Stimulated activated effector memory CD8-positive, alpha-beta T cell treated with anti-CD3 and anti-CD28 coated beads, Interleukin-12 subunit alpha, Interleukin-12 subunit beta, amount 100 ng/mL, for 72 hours (primary cell): ENCODE measurements at regions not wholly inside any gene's neighbourhood (a gene's known extent, or its start where the extent isn't known, plus 50 kb on each side); places are given as distances from the start of the nearest gene placed in this dataset.
"Not testable (repeated sequence)": the region's sequence is repeated elsewhere in the genome, so short reads cannot be mapped to it uniquely, and the experiment has no call there.

Source experiments
- ATAC-seq: fragments of 150-1000 bp; cut with Tn5 transposase; 2 replicates; pipeline ENCODE4 v1.10.0; 2021
- DNase-seq, 2 donors: peaks; one replicate each; pipeline ENCODE4 v3.0.0; 2021 to 2022; ENCODE audit warnings: low spot score in 2 of 2
- H3K27ac Mint-ChIP-seq: one replicate; pipeline ENCODE4 v1.8.0; 2022; ENCODE audit warnings: mild to moderate bottlenecking, mixed read lengths
- H3K36me3 Mint-ChIP-seq: one replicate; pipeline ENCODE4 v1.8.0; 2022; ENCODE audit warnings: mild to moderate bottlenecking, mixed read lengths
- H3K4me1 Mint-ChIP-seq: one replicate; pipeline ENCODE4 v1.8.0; 2022; ENCODE audit warnings: mixed read lengths
- H3K4me3 Mint-ChIP-seq: one replicate; pipeline ENCODE4 v1.8.0; 2022; ENCODE audit warnings: mild to moderate bottlenecking, mixed read lengths
- H3K9me3 Mint-ChIP-seq: one replicate; pipeline ENCODE4 v1.8.0; 2022; ENCODE audit warnings: mixed read lengths

GRCh38 chr1:218896202-218896601 is 277.5 kb upstream of the LYPLAL1 start:
- H3K4me3 Mint-ChIP-seq = no peak overlapping the region

GRCh38 chr1:218898921-218899320 is 274.8 kb upstream of the LYPLAL1 start:
- no peak overlapping the region for H3K27ac Mint-ChIP-seq
- H3K9me3 Mint-ChIP-seq = peaks cover 5% of the 10 kb centered on the region
- ATAC-seq (no peak), DNase-seq (no peak)
- no peak overlapping the region for H3K4me3 Mint-ChIP-seq
- no peaks in the 10 kb centered on the region for H3K4me1 Mint-ChIP-seq
- no peaks in the 10 kb centered on the region for H3K36me3 Mint-ChIP-seq

More at GRCh38 chr1:218896202-218896601, 277.5 kb upstream of the LYPLAL1 start:
- H3K27ac Mint-ChIP-seq = no peak overlapping the region
- no peak for DNase-seq
- no peaks in the 10 kb centered on the region for H3K4me1 Mint-ChIP-seq
- ATAC-seq = no peak
- H3K36me3 Mint-ChIP-seq = no peaks in the 10 kb centered on the region
- no peaks in the 10 kb centered on the region for H3K9me3 Mint-ChIP-seq

- Mint-ChIP-seq H3K4me3 (no peak overlapping the region), H3K27ac (no peak overlapping the region), H3K4me1 (no peaks in the 10 kb centered on the region), H3K36me3 (no peaks in the 10 kb centered on the region), H3K9me3 (peaks cover 5% of the 10 kb centered on the region)
- DNase-seq = no peak
- ATAC-seq = no peak
These were observed 273.1 kb upstream of the LYPLAL1 start for GRCh38 chr1:218900615-218901014.

- H3K4me3 Mint-ChIP-seq = no peak overlapping the region
- no peaks in the 10 kb centered on the region for H3K36me3 Mint-ChIP-seq
- no peak overlapping the region for H3K27ac Mint-ChIP-seq
- no peak for DNase-seq
- peaks cover 9% of the 10 kb centered on the region for H3K9me3 Mint-ChIP-seq
- no peaks in the 10 kb centered on the region for H3K4me1 Mint-ChIP-seq
- ATAC-seq = no peak
These were observed 269.3 kb upstream of the LYPLAL1 start for GRCh38 chr1:218904416-218904815.

GRCh38 chr1:218916720-218917119 is 257.0 kb upstream of the LYPLAL1 start:
- ATAC-seq (no peak), DNase-seq (no peak)
- no peak overlapping the region for H3K4me3 Mint-ChIP-seq
- no peaks in the 10 kb centered on the region for H3K4me1 Mint-ChIP-seq
- H3K9me3 Mint-ChIP-seq = peaks cover 6% of the 10 kb centered on the region
- no peaks in the 10 kb centered on the region for H3K36me3 Mint-ChIP-seq
- no peak overlapping the region for H3K27ac Mint-ChIP-seq

GRCh38 chr1:218917656-218918055 is 256.0 kb upstream of the LYPLAL1 start:
- no peaks in the 10 kb centered on the region for H3K36me3 Mint-ChIP-seq
- no peak overlapping the region for H3K27ac Mint-ChIP-seq
- peaks cover 6% of the 10 kb centered on the region for H3K9me3 Mint-ChIP-seq
- DNase-seq (no peak), ATAC-seq (no peak)
- H3K4me1 Mint-ChIP-seq = no peaks in the 10 kb centered on the region
- H3K4me3 Mint-ChIP-seq = no peak overlapping the region

GRCh38 chr1:218925777-218926176 is 247.9 kb upstream of the LYPLAL1 start:
- Mint-ChIP-seq H3K36me3 (no peaks in the 10 kb centered on the region), H3K27ac (no peak overlapping the region), H3K4me3 (no peak overlapping the region)

GRCh38 chr1:218926631-218927030 is 247.0 kb upstream of the LYPLAL1 start:
- H3K36me3 Mint-ChIP-seq = no peaks in the 10 kb centered on the region
- ATAC-seq (no peak), DNase-seq (no peak)
- peaks cover 10% of the 10 kb centered on the region for H3K9me3 Mint-ChIP-seq
- no peaks in the 10 kb centered on the region for H3K4me1 Mint-ChIP-seq
- no peak overlapping the region for H3K4me3 Mint-ChIP-seq
- no peak overlapping the region for H3K27ac Mint-ChIP-seq

More at GRCh38 chr1:218925777-218926176, 247.9 kb upstream of the LYPLAL1 start:
- ATAC-seq (no peak), DNase-seq (no peak)
- Mint-ChIP-seq H3K4me1 (no peaks in the 10 kb centered on the region), H3K9me3 (peaks cover 10% of the 10 kb centered on the region)

GRCh38 chr1:218930000-218930399 is 243.7 kb upstream of the LYPLAL1 start:
- H3K36me3 Mint-ChIP-seq = no peaks in the 10 kb centered on the region
- H3K27ac Mint-ChIP-seq = no peak overlapping the region
- DNase-seq = no peak
- no peak overlapping the region for H3K4me3 Mint-ChIP-seq
- no peaks in the 10 kb centered on the region for H3K4me1 Mint-ChIP-seq
- H3K9me3 Mint-ChIP-seq = peaks cover 5% of the 10 kb centered on the region
- no peak for ATAC-seq

GRCh38 chr1:218930472-218931241 is 243.0 kb upstream of the LYPLAL1 start:
- Mint-ChIP-seq H3K27ac (no peak overlapping the region), H3K4me3 (no peak overlapping the region), H3K4me1 (no peaks in the 10 kb centered on the region), H3K36me3 (no peaks in the 10 kb centered on the region), H3K9me3 (peaks cover 9% of the 10 kb centered on the region)
- ATAC-seq (no peak), DNase-seq (no peak)

- Mint-ChIP-seq H3K9me3 (peaks cover 12% of the 10 kb centered on the region), H3K27ac (no peak overlapping the region), H3K36me3 (no peaks in the 10 kb centered on the region), H3K4me3 (no peak overlapping the region), H3K4me1 (no peaks in the 10 kb centered on the region)
- ATAC-seq (no peak), DNase-seq (no peak)
These were observed 242.4 kb upstream of the LYPLAL1 start for GRCh38 chr1:218931324-218931723.

GRCh38 chr1:218933513-218933912 is 240.2 kb upstream of the LYPLAL1 start:
- Mint-ChIP-seq H3K9me3 (peaks cover 20% of the 10 kb centered on the region), H3K36me3 (no peaks in the 10 kb centered on the region), H3K27ac (no peak overlapping the region), H3K4me1 (no peaks in the 10 kb centered on the region), H3K4me3 (no peak overlapping the region)
- no peak for DNase-seq
- no peak for ATAC-seq

GRCh38 chr1:218935408-218935807 is 238.3 kb upstream of the LYPLAL1 start:
- not testable (repeated sequence) for H3K4me1 Mint-ChIP-seq, H3K36me3 Mint-ChIP-seq, H3K4me3 Mint-ChIP-seq, ATAC-seq, DNase-seq, H3K27ac Mint-ChIP-seq
- peaks cover 16% of the 10 kb centered on the region for H3K9me3 Mint-ChIP-seq

- Mint-ChIP-seq H3K27ac (no peak overlapping the region), H3K4me1 (no peaks in the 10 kb centered on the region), H3K36me3 (no peaks in the 10 kb centered on the region), H3K4me3 (no peak overlapping the region), H3K9me3 (peaks cover 21% of the 10 kb centered on the region)
- DNase-seq = no peak
- ATAC-seq = no peak
These were observed 235.4 kb upstream of the LYPLAL1 start for GRCh38 chr1:218938259-218938658.

- Mint-ChIP-seq H3K9me3 (peaks cover 21% of the 10 kb centered on the region), H3K4me3 (no peak overlapping the region), H3K36me3 (no peaks in the 10 kb centered on the region), H3K27ac (no peak overlapping the region), H3K4me1 (no peaks in the 10 kb centered on the region)
- ATAC-seq (no peak), DNase-seq (no peak)
These were observed 234.6 kb upstream of the LYPLAL1 start for GRCh38 chr1:218939095-218939494.

- no peak overlapping the region for H3K4me3 Mint-ChIP-seq
- H3K9me3 Mint-ChIP-seq = peaks cover 11% of the 10 kb centered on the region
- no peak overlapping the region for H3K27ac Mint-ChIP-seq
- no peaks in the 10 kb centered on the region for H3K4me1 Mint-ChIP-seq
- DNase-seq = no peak
- no peak for ATAC-seq
- no peaks in the 10 kb centered on the region for H3K36me3 Mint-ChIP-seq
These were observed 231.2 kb upstream of the LYPLAL1 start for GRCh38 chr1:218942431-218942830.
